ENCODE measurements at regions not wholly inside any gene's neighbourhood (a gene's known extent, or its start where the extent isn't known, plus 50 kb on each side); places are given as distances from the start of the nearest gene placed in this dataset.

GRCh38 chr16:54231919-54232318, 54.7 kb downstream of the IRX3 start:
- intact Hi-C loops (cut with DNase I): no loop called here
- DNase-seq (ENCODE audit: low spot score): no peak

- intact Hi-C loops (cut with DNase I): no loop called here
- DNase-seq (ENCODE audit: low spot score): no peak
Measured at GRCh38 chr16:54231336-54231735, 55.3 kb downstream of the IRX3 start.

- DNase-seq (ENCODE audit: low spot score): no peak
- intact Hi-C loops (cut with DNase I): no loop called here
Measured at GRCh38 chr16:54228325-54228724, 58.3 kb downstream of the IRX3 start.

- DNase-seq (ENCODE audit: low spot score): no peak
- intact Hi-C loops (cut with DNase I): no loop called here
Measured at GRCh38 chr16:54226296-54227010, 60.1 kb downstream of the IRX3 start.

- intact Hi-C loops (cut with DNase I): no loop called here
- DNase-seq (ENCODE audit: low spot score): no peak
Measured at GRCh38 chr16:54219709-54220108, 66.9 kb downstream of the IRX3 start.

- DNase-seq (ENCODE audit: low spot score): no peak
- intact Hi-C loops (cut with DNase I): no loop called here
Measured at GRCh38 chr16:54216688-54217087, 69.9 kb downstream of the IRX3 start.

- no peak for DNase-seq (ENCODE audit: low spot score)
- intact Hi-C loops (cut with DNase I): no loop called here
Measured at GRCh38 chr16:54216268-54216667, 70.3 kb downstream of the IRX3 start.

- no peak for DNase-seq (ENCODE audit: low spot score)
- intact Hi-C loops (cut with DNase I): no loop called here
Measured at GRCh38 chr16:54215471-54215870, 71.1 kb downstream of the IRX3 start.

GRCh38 chr16:54213322-54213721, 73.3 kb downstream of the IRX3 start:
- DNase-seq (ENCODE audit: low spot score): no peak
- intact Hi-C loops (cut with DNase I): no loop called here

GRCh38 chr16:54212893-54213292, 73.7 kb downstream of the IRX3 start:
- intact Hi-C loops (cut with DNase I): no loop called here
- no peak for DNase-seq (ENCODE audit: low spot score)

- intact Hi-C loops (cut with DNase I): no loop called here
- no peak for DNase-seq (ENCODE audit: low spot score)
Measured at GRCh38 chr16:54211203-54211602, 75.4 kb downstream of the IRX3 start.

GRCh38 chr16:54210452-54211125, 76.0 kb downstream of the IRX3 start:
- intact Hi-C loops (cut with DNase I): no loop called here
- peak; percentile 15 for DNase-seq (ENCODE audit: low spot score)

GRCh38 chr16:54208237-54208636, 78.3 kb downstream of the IRX3 start:
- DNase-seq (ENCODE audit: low spot score): peak; percentile 19
- intact Hi-C loops (cut with DNase I): no loop called here

GRCh38 chr16:54207837-54208236, 78.8 kb downstream of the IRX3 start:
- DNase-seq (ENCODE audit: low spot score): peak; percentile 4
- intact Hi-C loops (cut with DNase I): no loop called here

GRCh38 chr16:54204756-54205155, 81.8 kb downstream of the IRX3 start:
- DNase-seq (ENCODE audit: low spot score): peak; percentile 47
- intact Hi-C loops (cut with DNase I): no loop called here

- intact Hi-C loops (cut with DNase I): no loop called here
- DNase-seq (ENCODE audit: low spot score): peak; percentile 63
Measured at GRCh38 chr16:54203851-54204505, 82.6 kb downstream of the IRX3 start.

GRCh38 chr16:54203384-54203783, 83.2 kb downstream of the IRX3 start:
- intact Hi-C loops (cut with DNase I): no loop called here
- peak; percentile 12 for DNase-seq (ENCODE audit: low spot score)

Measured in cardiac septum (tissue), 1 donor.